Upper lobe of left lung (tissue), 6 donors: ENCODE measurements at regions not wholly inside any gene's neighbourhood (a gene's known extent, or its start where the extent isn't known, plus 50 kb on each side); places are given as distances from the start of the nearest gene placed in this dataset.

Source experiments
- ATAC-seq, 2 donors: fragments of 200-7000 bp; cut with Tn5 transposase; one replicate each; pipeline ENCODE4 v1.9.1; 2022; ENCODE audit warnings: mild to moderate bottlenecking in 2 of 2, moderate library complexity in 2 of 2; ENCODE audit not compliant: low FRiP score in 2 of 2
- DNase-seq, 2 donors: peaks; one replicate each; pipeline ENCODE4 v3.0.0-alpha.2; 2019 to 2020
- H3K27ac ChIP-seq, 4 donors: fragments of 200-600 bp; sonication (generic); one replicate each; pipeline ENCODE4 v1.5.1; 2016 to 2019
- H3K27me3 ChIP-seq, 4 donors: fragments of 200-600 bp; sonication (generic); one replicate each; pipeline ENCODE4 v1.5.1; 2017 to 2019
- H3K36me3 ChIP-seq, 4 donors: fragments of 200-600 bp; sonication (generic); one replicate each; pipeline ENCODE4 v1.5.1; 2016 to 2019
- H3K4me1 ChIP-seq, 4 donors: fragments of 200-600 bp; sonication (generic); one replicate each; pipeline ENCODE4 v1.5.1; 2018 to 2019
- H3K4me3 ChIP-seq, 4 donors: fragments of 200-600 bp; sonication (generic); one replicate each; pipeline ENCODE4 v1.5.1; 2017 to 2019; ENCODE audit warnings: mild to moderate bottlenecking in 2 of 4, moderate library complexity in 1 of 4
- H3K9me3 ChIP-seq, 4 donors: fragments of 200-600 bp; sonication (generic); one replicate each; pipeline ENCODE4 v1.5.1; 2018 to 2019
- EP300 ChIP-seq, 4 donors: sonication (generic); formaldehyde crosslinking; IDR thresholded peaks; one replicate each; pipeline ENCODE4 v1.5.1; 2017; ENCODE audit warnings: antibody characterized with exemption in 4 of 4, control low read depth in 2 of 4
- POLR2A ChIP-seq, 4 donors: fragments of 450-650 bp; IDR thresholded peaks; one replicate each; pipeline ENCODE4 v1.5.1; 2016 to 2017; ENCODE audit warnings: antibody characterized with exemption in 4 of 4, mild to moderate bottlenecking in 2 of 4
- POLR2AphosphoS5 ChIP-seq, 2 donors: sonication (generic); formaldehyde crosslinking; IDR thresholded peaks; one replicate each; pipeline ENCODE4 v1.5.1; 2017; ENCODE audit warnings: antibody characterized with exemption in 2 of 2
- WGBS, 2 donors: methylation state at CpG; one replicate each; pipeline ENCODE4 v1.1.5; 2017 to 2018; 5-methylcytosine and 5-hydroxymethylcytosine counted together
- TF ChIP-seq, protein P1 (sequence below), 6 experiments: fragments of 450-650 bp in 4 of 6; fragments of 200-600 bp in 2 of 6; sonication (generic) in 2 of 6; IDR thresholded peaks; one replicate each; pipeline ENCODE4 v1.5.1; 2016 to 2019; ENCODE audit warnings: antibody characterized with exemption in 6 of 6
- donor health status: DM: no; HTN: no; CAD: no; lungs with moderate emphysema.
- donor health status: DM: no; HTN: yes; CAD: no; lungs with severe emphysema.

DNA sequence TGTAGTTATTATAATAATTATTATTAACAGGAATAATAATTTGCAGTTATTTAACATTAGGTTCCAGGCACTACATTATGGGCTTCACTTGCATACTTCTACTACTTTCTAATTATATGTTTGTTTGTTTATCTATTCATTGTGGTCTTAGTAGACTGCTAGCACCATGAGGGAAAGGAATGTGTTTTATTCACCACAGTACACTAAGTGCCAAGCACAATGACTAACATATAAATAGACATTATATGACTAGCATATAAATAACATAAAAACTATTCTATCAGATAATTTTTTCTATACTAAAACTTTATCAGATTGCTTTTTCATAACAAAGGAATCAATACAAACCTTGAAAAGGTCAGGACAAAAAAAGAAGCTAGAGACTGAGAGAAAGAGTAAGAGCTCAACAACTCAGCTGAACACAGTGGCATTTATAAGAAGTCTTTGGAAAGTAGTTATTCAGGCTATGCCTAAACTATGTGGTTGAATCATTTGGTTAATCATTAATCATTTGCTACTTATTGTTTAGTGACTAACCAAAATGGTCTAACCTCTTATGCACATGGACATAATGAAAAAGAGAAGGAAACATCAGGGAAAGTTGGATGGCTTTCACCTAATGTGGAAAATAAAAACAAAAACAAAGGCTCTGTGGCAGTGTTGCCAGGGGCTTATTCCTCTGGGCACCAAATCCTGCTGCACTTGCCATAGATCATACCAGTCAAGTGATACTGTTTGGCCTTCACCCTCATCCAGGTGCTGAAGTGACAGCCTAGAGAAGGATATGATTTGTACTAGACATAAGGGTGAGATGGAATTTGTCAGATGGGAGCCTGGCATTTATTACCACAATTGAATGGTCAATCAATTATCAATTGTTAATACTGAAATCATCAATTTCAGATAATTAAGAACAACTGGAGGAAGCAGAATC, 174.9 kb downstream of the ETAA1 start:
- ATAC-seq (no peak), DNase-seq (no peak)
- TF ChIP-seq, protein P1, sequence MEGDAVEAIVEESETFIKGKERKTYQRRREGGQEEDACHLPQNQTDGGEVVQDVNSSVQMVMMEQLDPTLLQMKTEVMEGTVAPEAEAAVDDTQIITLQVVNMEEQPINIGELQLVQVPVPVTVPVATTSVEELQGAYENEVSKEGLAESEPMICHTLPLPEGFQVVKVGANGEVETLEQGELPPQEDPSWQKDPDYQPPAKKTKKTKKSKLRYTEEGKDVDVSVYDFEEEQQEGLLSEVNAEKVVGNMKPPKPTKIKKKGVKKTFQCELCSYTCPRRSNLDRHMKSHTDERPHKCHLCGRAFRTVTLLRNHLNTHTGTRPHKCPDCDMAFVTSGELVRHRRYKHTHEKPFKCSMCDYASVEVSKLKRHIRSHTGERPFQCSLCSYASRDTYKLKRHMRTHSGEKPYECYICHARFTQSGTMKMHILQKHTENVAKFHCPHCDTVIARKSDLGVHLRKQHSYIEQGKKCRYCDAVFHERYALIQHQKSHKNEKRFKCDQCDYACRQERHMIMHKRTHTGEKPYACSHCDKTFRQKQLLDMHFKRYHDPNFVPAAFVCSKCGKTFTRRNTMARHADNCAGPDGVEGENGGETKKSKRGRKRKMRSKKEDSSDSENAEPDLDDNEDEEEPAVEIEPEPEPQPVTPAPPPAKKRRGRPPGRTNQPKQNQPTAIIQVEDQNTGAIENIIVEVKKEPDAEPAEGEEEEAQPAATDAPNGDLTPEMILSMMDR (IDR thresholded peaks at IDR 0.05) = no peak
- TF ChIP-seq EP300 (IDR thresholded peaks at IDR 0.05) (no peak), POLR2AphosphoS5 (IDR thresholded peaks at IDR 0.05) (no peak), POLR2A (IDR thresholded peaks at IDR 0.05) (no peak)
- H3K4me1 ChIP-seq = no peaks in the 10 kb centered on the region
- H3K4me3 ChIP-seq = no peak overlapping the region
- H3K9me3 ChIP-seq = no peaks in the 10 kb centered on the region
- H3K27me3 ChIP-seq = no peaks in the 10 kb centered on the region
- H3K36me3 ChIP-seq = no peaks in the 10 kb centered on the region
- H3K27ac ChIP-seq = no peak overlapping the region

- Histone ChIP-seq H3K27ac (no peak overlapping the region), H3K9me3 (no peaks in the 10 kb centered on the region), H3K4me3 (no peak overlapping the region), H3K27me3 (no peaks in the 10 kb centered on the region), H3K36me3 (no peaks in the 10 kb centered on the region), H3K4me1 (no peaks in the 10 kb centered on the region)
- TF ChIP-seq EP300 (IDR thresholded peaks at IDR 0.05) = no peak
- TF ChIP-seq POLR2A (IDR thresholded peaks at IDR 0.05) = no peak
- TF ChIP-seq, protein P1 (IDR thresholded peaks at IDR 0.05) = no peak
- TF ChIP-seq POLR2AphosphoS5 (IDR thresholded peaks at IDR 0.05) = no peak
- WGBS, 2 donors = 55 to 73% methylated on average over 3 of the region's 3 CpGs
- DNase-seq = no peak
- no peak for ATAC-seq
Observed at GRCh38 chr2:67572721-67573435, 175.7 kb downstream of the ETAA1 start.

DNA sequence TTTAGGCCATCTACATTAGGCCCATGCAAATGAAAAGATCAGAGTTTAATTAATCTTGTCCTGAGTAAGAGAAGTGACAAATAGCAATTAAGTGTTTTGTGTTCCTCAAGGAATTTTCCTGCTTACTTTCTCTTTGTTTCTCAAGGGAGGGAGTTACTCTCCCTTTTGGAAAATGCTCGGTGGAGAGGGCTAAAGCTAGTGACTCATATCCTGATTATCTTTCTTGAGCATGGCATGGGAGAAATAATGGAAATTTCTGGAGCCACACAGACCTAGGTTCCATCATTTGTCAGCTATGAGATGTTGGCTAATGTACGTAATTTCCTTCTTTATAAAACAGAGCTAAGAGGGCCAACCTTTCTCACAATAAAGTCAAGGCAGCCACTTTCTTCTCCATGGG, 177.1 kb downstream of the ETAA1 start:
- H3K9me3 ChIP-seq = no peaks in the 10 kb centered on the region
- no peaks in the 10 kb centered on the region for H3K36me3 ChIP-seq
- WGBS, 2 donors = 67 to 84% methylated on average over 2 of the region's 2 CpGs
- H3K4me1 ChIP-seq = no peaks in the 10 kb centered on the region
- TF ChIP-seq, protein P1 (IDR thresholded peaks at IDR 0.05) = no peak
- TF ChIP-seq POLR2AphosphoS5 (IDR thresholded peaks at IDR 0.05) = no peak
- TF ChIP-seq EP300 (IDR thresholded peaks at IDR 0.05) = no peak
- TF ChIP-seq POLR2A (IDR thresholded peaks at IDR 0.05) = no peak
- no peak overlapping the region for H3K27ac ChIP-seq
- DNase-seq (no peak), ATAC-seq (no peak)
- no peaks in the 10 kb centered on the region for H3K27me3 ChIP-seq
- H3K4me3 ChIP-seq = no peak overlapping the region

GRCh38 chr2:67576226-67576625, 179.1 kb downstream of the ETAA1 start:
- TF ChIP-seq EP300 (IDR thresholded peaks at IDR 0.05) (no peak), POLR2AphosphoS5 (IDR thresholded peaks at IDR 0.05) (no peak), POLR2A (IDR thresholded peaks at IDR 0.05) (no peak)
- TF ChIP-seq, protein P1 (IDR thresholded peaks at IDR 0.05) = no peak
- Histone ChIP-seq H3K27ac (no peak overlapping the region), H3K4me1 (no peaks in the 10 kb centered on the region), H3K4me3 (no peak overlapping the region), H3K27me3 (no peaks in the 10 kb centered on the region), H3K36me3 (no peaks in the 10 kb centered on the region), H3K9me3 (no peaks in the 10 kb centered on the region)
- ATAC-seq (no peak), DNase-seq (no peak)
- 57 to 60% methylated on average over 2 of the region's 2 CpGs for WGBS, 2 donors
